Astrocyte of the cerebellum (primary cell): ENCODE measurements at regions not wholly inside any gene's neighbourhood (a gene's known extent, or its start where the extent isn't known, plus 50 kb on each side); places are given as distances from the start of the nearest gene placed in this dataset.

ENCODE experiments used
- DNase-seq: peaks from one replicate; pipeline ENCODE4 v3.0.0-alpha.2; 2011; ENCODE audit warnings: low read depth
- H3K4me3 ChIP-seq: 2 replicates; pipeline ENCODE4 v1.5.1; 2011; ENCODE audit warnings: mild to moderate bottlenecking, low read depth, low read length, moderate library complexity
- CTCF ChIP-seq: IDR thresholded peaks from 2 replicates; pipeline ENCODE4 v1.5.1; 2012; ENCODE audit warnings: low read length, low read depth, moderate library complexity, mild to moderate bottlenecking; ENCODE audit errors: missing control alignments
- in situ Hi-C: cut with HindIII; loops from 2 replicates; pipeline ENCODE4 v1.10.0; 2017; ENCODE audit warnings: low sequenced_read_pairs

DNA sequence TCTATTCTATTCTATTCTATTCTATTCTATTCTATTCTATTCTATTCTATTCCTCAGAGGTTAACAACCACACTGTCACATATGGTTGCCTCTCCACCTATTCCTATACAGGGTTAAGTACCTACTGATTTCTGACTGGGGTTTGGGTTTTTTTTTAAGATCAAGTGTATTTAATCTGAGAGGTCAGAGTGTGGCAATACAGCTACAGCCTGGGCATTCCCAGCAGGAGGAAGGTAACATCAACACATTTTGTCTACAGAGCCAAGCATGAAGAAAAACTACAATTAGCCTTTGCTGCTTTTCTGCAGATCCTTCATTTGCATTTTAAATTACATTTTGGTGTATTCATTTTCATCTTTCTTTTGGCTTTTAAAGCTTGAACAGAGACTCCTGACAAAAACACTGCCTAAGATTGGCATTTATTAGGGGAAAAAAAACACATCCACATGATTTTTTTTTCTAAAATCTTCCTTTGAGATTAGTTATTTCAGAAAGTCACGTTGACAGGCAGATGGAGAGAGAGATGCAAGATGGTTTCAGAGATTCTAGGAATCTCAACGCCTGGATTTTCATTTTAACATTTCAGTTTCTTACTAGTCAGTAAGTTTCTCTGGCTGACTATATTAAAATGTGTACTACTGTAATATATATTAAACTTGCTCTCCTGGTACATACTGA lies 255.9 kb upstream of the TET2 start:
- no peak for DNase-seq
- in situ Hi-C loops: no loop called here
- no peak for TF ChIP-seq CTCF
- H3K4me3 ChIP-seq: no peak overlapping the region

GRCh38 chr4:104896660-104897645 lies 249.7 kb upstream of the TET2 start:
- in situ Hi-C loops: no loop called here
- DNase-seq: peak; percentile 65
- no peak for TF ChIP-seq CTCF
- H3K4me3 ChIP-seq: no peak overlapping the region

GRCh38 chr4:104899863-104900262 lies 246.8 kb upstream of the TET2 start:
- H3K4me3 ChIP-seq: no peak overlapping the region
- TF ChIP-seq CTCF: no peak
- in situ Hi-C loops: no loop called here
- no peak for DNase-seq

GRCh38 chr4:104901438-104901837 lies 245.2 kb upstream of the TET2 start:
- peak; percentile 27 for TF ChIP-seq CTCF
- in situ Hi-C loops: no loop called here

GRCh38 chr4:104901961-104902605 lies 244.6 kb upstream of the TET2 start:
- TF ChIP-seq CTCF: no peak
- H3K4me3 ChIP-seq: no peak overlapping the region
- in situ Hi-C loops: no loop called here
- no peak for DNase-seq

More at GRCh38 chr4:104901438-104901837, 245.2 kb upstream of the TET2 start:
- peak; percentile 76 for DNase-seq
- H3K4me3 ChIP-seq: no peak overlapping the region

DNA sequence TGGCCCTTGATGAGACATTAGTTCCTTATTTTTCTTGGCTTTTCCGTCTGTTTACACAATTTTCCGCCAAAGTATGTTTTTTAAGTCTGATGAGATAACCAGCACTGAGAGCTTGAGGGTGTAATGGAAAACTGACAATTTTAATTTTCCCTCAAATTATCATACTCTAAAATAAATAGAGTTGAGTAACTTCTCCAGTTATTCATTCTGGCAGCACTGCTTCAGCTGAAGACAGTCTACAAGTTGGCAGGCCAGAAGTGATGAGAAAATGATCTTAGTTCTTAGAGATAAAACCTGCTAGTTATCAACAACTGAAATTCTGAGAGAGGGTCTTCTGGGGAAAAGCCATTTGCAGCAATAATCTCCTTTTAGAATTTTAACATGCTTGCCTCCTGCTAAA lies 241.6 kb upstream of the TET2 start:
- no peak for DNase-seq
- no peak overlapping the region for H3K4me3 ChIP-seq
- no peak for TF ChIP-seq CTCF
- in situ Hi-C loops: no loop called here
